Gastroesophageal sphincter (tissue), 3 donors: ENCODE measurements at regions not wholly inside any gene's neighbourhood (a gene's known extent, or its start where the extent isn't known, plus 50 kb on each side); places are given as distances from the start of the nearest gene placed in this dataset.
"Not testable (repeated sequence)": the region's sequence is repeated elsewhere in the genome, so short reads cannot be mapped to it uniquely, and the experiment has no call there.

Experiments
- POLR2A ChIP-seq, 2 donors: fragments of 450-650 bp; IDR thresholded peaks; one replicate each; pipeline ENCODE4 v1.6.1; 2017; ENCODE audit warnings: antibody characterized with exemption in 2 of 2, mild to moderate bottlenecking in 2 of 2, moderate library complexity in 1 of 2
- POLR2AphosphoS5 ChIP-seq: sonication (generic); formaldehyde crosslinking; IDR thresholded peaks from one replicate; pipeline ENCODE4 v1.6.1; 2017; ENCODE audit warnings: antibody characterized with exemption
- TF ChIP-seq, protein P1 (sequence below), 4 experiments: fragments of 200-600 bp in 2 of 4; fragments of 450-650 bp in 2 of 4; sonication (generic) in 1 of 4; IDR thresholded peaks; one replicate each; pipeline ENCODE4 v1.5.1; 2017 to 2019; ENCODE audit warnings: antibody characterized with exemption in 4 of 4, mild to moderate bottlenecking in 2 of 4, moderate library complexity in 2 of 4

GRCh38 chr1:143854069-143854468 is 117.7 kb downstream of the FAM72C start:
- TF ChIP-seq, protein P1, sequence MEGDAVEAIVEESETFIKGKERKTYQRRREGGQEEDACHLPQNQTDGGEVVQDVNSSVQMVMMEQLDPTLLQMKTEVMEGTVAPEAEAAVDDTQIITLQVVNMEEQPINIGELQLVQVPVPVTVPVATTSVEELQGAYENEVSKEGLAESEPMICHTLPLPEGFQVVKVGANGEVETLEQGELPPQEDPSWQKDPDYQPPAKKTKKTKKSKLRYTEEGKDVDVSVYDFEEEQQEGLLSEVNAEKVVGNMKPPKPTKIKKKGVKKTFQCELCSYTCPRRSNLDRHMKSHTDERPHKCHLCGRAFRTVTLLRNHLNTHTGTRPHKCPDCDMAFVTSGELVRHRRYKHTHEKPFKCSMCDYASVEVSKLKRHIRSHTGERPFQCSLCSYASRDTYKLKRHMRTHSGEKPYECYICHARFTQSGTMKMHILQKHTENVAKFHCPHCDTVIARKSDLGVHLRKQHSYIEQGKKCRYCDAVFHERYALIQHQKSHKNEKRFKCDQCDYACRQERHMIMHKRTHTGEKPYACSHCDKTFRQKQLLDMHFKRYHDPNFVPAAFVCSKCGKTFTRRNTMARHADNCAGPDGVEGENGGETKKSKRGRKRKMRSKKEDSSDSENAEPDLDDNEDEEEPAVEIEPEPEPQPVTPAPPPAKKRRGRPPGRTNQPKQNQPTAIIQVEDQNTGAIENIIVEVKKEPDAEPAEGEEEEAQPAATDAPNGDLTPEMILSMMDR (IDR thresholded peaks at IDR 0.05): not testable (repeated sequence)
- TF ChIP-seq POLR2AphosphoS5; POLR2A (IDR thresholded peaks at IDR 0.05): not testable (repeated sequence)
